ENCODE measurements at regions not wholly inside any gene's neighbourhood (a gene's known extent, or its start where the extent isn't known, plus 50 kb on each side); places are given as distances from the start of the nearest gene placed in this dataset.

DNA sequence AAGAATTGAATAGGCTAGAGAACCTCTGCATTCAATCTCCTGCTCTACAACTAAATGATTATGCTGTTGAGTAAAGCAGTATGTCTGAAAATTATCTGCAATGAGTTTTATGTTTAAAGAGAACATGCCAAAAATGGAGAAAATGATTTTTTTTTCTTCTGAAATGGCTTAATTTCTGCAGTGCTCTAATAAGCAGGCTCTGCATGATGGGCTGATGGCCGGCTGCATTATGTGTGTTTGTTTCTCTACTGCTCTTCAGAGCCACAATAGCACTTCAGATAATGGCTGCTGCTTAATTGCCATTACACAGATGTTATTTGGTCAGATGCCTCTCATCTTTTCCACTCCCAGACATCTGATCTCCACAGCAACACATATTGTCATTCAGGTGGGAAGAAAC is 286.4 kb upstream of the DMAC1 start:
- DNase-seq: no peak

DNA sequence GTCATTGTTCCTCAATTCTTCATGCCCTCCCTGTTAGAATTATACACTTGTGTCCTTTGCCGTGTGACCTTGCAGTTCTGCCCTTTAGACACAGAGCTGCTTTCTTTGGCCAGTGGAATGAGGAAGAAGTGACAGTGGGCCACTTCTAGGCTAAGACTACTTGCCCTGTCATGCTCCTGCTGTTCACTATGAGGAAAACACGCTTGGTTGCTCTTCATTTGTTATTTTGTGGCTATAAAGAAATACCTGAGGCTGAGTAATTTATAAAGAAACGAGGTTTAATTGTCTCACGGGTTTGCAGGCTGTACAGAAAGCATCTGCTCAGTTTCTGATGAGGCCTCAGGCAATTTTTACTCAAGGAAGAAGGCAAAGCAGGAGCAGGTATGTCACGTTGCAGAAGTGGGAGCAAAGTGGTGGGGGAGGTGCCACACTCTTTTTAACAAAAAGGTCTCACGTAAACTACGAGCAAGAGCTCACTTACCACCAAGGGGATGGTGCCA is 279.1 kb upstream of the DMAC1 start:
- DNase-seq: no peak

DNA sequence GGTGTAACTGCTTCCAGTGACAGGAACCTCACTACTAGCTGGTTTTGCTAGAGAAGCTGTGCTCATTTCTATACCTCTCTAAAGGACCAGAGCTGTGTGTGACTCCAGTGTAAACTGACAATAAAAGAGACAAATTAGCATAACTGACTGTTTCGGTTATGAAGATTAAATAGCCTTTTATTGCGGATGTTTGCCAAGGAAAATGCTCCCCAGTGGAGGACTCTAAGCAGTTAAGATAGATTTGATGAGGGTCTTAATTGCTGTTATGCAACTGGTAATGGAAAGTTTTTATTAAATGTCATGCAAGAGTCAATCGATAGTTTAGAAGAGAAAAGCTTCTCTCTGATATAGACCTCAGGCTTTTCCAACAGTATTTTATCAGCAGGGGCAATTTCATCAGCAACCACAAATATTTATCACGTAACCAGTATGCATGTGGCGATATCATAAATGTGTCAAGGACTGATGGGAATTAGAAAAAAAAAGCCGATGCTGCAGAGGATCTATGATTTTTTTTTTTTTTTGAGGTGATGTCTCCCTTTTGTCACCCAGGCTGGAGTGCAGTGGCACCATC is 275.2 kb upstream of the DMAC1 start:
- DNase-seq: no peak

DNA sequence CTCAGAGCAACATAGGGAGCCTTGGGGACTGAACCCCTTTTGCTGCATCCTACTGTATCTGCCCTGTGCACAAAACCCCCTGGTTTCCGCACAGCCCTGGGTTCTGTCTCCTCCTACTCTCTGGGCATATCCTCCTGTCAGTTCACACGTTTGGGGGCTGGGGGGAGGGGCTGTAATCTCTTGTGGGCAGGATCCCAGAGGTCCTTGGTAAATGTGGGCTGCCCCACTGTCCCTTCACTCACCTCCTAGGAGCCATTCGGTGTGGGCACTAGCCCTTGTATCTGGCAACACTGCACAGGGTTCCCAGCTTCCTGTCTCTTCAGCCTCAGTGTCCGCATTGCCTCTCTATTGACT is 271.8 kb upstream of the DMAC1 start:
- DNase-seq: no peak

DNA sequence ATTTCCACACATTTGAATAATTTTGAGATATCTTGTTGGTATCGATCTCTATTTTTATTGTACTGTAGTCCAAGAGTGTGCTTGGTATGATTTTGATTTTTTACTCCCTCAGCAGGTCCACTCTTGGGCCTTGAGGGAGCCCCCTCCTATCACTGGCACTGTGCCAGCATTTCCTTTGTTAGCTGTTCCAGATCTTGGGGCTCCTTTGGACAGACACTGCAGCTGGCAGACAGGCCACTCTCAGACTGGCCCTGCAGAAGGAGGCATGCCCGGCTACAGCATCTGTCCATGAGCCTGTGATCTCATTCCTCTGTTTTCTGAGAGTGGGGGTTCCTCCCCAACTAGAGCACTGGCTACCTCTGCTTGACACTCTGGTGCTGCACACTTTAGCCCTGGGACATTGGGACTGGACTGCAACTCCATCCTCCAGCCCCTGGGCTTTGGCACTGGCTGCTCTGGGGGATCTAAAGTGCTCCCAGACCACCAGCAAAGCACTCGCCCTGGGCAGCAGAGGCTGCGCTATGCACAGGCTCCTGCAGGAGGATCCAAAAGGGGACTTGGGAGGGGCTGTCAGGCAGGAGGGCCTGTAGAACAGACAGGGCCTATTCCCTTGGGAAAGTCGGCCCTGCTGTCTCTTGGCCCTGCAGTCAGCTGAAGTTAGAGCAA is 271.3 kb upstream of the DMAC1 start:
- no peak for DNase-seq

DNA sequence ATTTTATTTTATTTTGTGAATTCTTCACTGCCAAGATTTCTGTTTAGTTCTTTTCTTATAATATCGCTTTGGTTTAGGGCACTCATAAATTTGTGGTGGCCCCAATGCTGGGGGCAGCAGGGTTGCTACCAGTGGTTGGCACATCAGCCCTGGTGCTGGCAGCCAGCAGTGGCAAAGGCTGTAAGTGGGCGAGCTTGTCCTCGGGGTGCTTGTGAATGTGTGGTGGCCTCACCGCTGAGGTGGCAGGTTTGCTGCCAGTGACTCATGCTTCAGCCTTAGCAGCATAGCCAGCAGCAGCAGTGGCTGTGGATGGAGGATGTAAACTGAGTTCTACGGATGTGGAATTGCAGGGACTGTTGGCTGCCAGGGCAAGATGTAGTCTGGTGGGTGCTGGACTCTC is 262.9 kb upstream of the DMAC1 start:
- DNase-seq: no peak

- no peak for DNase-seq
These were observed 253.9 kb upstream of the DMAC1 start for GRCh38 chr9:8053501-8053900.

GRCh38 chr9:8052991-8053390 is 253.4 kb upstream of the DMAC1 start:
- no peak for DNase-seq

DNA sequence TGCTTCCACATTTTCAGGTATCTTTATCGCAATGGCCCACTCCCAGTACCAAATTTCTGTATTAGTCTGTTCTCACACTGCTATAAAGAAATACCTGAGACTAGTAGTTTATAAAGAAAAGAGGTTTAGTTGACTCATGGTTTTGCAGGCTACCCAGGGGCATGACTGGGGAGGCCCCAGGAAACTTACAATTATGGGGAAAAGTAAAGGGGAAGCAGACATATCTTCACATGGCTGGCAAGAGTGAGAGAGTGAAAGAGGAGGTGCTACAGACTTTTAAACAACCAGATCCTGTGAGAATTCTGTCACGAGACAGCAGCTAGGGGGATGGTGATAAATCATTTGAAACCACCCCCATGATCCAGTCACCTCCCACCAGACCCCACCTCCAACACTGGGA is 238.2 kb upstream of the DMAC1 start:
- no peak for DNase-seq

DNA sequence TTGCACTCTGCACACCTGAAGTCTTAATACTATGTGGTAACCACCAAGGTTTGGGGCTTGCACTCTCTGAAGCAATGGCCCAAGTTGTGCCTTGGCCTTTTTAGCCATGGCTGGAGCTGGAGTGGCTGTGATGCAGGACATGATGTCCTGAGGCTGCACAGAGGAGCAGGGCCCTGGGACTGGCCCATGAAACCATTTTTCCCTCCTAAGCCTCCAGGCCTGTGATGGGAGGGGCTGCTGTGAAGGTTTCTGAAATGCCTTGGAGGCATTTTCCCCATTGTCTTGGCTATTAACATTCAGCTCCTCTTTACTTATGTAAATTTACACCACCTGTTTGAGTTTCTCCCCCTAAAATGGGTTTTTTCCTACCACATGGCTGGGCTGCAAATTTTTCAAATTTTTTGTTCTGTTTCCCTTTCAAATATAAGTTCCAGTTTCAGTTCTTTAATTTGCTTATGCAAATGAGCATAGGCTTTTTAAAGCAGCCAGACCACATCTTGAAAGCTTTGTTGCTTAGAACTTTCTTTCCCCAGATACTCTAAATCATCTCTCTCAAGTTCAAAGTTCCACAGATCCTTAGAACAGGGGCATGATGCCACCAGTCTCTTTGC is 237.4 kb upstream of the DMAC1 start:
- no peak for DNase-seq

GRCh38 chr9:8033794-8034193 is 234.2 kb upstream of the DMAC1 start:
- DNase-seq: no peak

GRCh38 chr9:8030095-8030494 is 230.5 kb upstream of the DMAC1 start:
- no peak for DNase-seq

DNA sequence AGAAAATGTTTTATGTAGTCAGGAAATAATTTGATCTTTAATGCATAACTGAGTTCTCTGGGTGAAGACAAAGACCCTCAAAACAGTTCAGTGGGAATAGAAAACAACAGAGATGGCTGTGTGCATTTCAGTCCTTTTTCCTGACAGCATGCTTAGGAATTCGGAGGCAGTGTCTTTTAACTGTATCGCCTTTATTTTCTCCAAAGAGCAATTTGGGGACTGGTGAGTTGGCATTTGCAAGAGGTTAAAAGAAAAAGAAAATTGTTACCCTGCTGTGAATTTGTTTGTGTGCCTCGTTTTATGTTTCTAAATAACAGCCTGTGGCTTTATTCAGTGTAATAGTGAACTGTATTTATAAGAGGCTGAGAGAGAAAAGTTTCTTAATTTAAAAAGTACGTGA is 227.8 kb upstream of the DMAC1 start:
- no peak for DNase-seq

DNA sequence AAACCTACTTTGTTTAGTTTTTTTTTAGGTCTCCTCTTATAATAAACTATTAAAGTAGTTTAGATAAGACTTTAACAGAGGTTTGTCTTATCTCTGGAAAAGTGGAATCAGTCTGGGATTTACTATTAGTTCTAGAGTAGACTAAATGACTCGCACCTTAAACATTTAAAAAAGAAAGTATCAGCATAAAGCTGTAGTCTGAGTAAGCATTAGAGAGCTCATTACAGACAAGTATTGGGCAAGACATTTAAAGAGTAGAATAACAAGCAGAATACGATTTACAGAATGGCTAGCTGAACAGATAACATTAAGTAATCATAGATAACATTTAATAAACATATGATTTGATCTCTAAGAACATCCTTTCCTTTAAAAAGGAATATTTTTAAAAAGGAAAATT is 226.0 kb upstream of the DMAC1 start:
- DNase-seq: no peak

DNA sequence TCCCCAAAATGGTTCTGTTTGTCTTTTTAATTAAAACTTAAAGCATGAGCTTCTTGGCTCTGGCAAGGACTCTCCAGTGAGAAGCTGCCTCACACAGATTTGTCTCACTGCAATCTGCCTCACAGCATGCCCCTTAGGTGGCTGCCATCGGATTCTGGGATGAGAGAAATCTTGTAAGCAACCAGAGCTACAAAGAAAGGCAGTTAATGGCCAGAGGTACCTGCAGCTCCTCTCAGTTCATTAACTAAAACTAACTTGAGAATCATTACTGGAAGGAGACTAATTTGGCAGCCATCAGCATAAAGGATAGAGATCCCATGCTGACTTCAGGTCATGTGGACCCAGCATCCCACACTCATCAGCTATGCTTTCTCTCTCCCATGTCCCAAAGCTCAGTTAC is 220.6 kb upstream of the DMAC1 start:
- no peak for DNase-seq

DNA sequence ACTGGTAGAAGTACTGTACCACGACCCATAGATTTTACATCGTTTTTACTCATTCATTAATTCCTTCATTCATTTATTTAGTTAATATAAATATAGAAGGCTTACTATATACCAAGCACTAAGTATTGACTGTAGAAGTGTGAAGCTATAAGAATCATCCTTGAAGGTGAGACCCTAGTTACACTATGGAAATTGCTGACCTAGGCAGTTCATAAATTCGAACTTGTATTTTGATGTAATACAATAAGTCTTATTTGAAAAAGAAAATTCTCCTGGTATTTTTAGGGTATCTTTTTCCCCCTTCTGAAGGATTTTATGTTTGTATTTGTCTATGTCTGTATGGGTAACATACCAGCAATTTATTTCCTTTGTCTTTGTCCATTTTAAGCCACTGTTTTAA is 220.1 kb upstream of the DMAC1 start:
- DNase-seq: no peak

DNA sequence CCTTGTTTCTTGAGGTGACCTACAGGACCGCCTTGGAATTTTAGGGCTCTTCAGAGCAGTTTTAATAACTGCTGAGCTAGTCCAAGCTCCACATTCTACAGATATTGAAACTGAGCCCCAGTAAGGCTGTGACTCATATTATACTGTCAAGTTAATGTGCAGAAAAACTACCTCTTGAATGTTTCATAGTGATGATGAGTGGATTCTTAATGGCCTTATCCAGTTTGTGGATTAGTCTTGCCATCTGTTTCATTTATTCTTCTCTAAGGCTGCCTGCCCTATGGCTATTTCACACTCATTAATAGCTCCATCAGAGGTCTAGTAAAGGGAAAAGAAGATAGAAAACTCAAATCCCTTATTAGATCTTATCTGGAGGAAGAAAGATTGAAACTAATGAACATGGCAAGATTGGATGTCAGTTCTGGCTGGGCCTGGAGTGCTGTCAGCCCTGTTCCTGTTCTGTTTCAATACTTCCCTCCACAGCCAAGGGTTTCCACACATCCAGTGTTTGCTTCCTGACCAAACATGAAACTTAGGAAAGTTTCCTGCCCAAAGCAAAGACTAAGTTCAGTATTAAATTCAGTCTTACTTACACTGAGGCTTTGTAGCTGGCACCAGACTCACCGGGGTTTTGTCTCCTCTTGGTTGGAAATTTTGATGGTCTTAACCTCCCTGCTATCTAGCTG is 215.6 kb upstream of the DMAC1 start:
- no peak for DNase-seq

DNA sequence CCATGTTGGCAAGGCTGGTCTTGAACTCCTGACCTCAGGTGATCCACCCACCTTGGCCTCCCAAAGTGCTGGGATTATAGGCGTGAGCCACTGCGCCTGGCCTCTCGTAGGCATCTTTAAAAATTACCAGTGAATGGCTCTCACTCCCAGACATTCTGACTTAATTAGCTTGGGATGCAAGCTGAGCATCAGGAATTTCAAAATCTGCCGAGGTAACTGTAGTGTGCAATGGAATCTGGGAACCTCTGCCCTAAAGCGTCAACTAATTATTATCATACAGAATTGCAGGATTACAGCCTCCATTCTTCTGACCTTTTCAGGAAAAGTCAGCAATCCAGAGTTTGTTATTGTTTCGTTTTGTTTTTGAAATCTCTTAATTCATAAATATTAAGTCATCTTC is 213.4 kb upstream of the DMAC1 start:
- peak; percentile 7 for DNase-seq

GRCh38 chr9:8011974-8012373 is 212.4 kb upstream of the DMAC1 start:
- DNase-seq: no peak

GRCh38 chr9:7996558-7996957 is 197.0 kb upstream of the DMAC1 start:
- no peak for DNase-seq

DNA sequence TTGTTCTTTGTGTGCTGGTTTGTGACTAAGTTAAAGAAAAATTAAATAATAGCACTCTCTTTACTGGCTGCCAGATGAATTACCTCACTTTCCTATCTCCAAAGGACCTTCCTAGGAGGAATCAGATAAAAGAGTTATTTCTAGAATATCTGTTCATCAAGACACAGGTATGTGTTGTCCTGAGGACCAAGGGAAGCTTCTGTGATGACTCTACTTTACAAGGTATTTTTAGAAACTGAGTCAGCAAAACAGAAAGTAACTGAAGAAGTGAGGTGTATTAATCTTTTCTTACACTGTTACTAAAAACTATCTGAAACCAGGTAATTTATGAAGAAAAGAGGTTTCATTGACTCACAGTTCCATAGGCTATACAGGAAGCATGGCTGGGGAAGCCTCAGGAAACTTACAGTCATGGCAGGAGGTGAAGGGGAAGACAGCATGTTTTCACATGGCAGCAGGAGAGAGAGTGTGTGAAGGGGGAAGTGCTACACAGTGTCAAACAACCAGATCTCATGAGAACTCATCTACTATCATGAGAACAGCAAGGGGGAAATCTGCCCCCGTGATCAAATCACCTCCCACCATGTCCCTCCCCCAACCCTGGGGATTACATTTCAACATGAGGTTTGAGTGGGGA is 189.2 kb upstream of the DMAC1 start:
- no peak for DNase-seq

- no peak for DNase-seq
These were observed 185.1 kb upstream of the DMAC1 start for GRCh38 chr9:7984692-7985091.

DNA sequence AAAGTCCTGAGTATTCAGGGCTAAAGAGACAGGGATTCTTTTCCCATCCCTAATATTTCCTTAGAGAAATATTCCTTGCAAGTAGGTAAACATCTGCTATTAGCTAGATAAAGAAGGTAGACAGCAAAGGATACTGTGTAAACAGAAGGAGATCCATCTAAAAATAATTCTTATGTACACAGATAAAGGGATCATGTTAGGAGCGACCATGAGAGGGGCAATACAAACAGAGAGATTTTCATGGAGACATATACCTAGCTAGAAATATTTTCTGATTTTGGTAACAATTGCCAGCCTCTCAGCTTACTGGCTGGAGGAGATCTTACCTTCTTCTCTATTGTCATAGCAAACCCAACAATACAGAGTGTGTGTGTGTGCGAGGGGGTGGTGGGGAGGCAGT is 184.6 kb upstream of the DMAC1 start:
- no peak for DNase-seq
